Right lobe of liver (tissue), 4 donors: ENCODE measurements at regions not wholly inside any gene's neighbourhood (a gene's known extent, or its start where the extent isn't known, plus 50 kb on each side); places are given as distances from the start of the nearest gene placed in this dataset.

Source experiments
- CTCF ChIP-seq, 4 donors: fragments of 200-600 bp in 3 of 4; fragments of 450-650 bp in 1 of 4; IDR thresholded peaks; one replicate each; pipeline versions ENCODE4 v1.5.1 to v1.8.0; 2016 to 2022; ENCODE audit warnings: antibody characterized with exemption in 4 of 4, mild to moderate bottlenecking in 2 of 4
- POLR2A ChIP-seq: fragments of 450-650 bp; IDR thresholded peaks from one replicate; pipeline ENCODE4 v1.6.1; 2017; ENCODE audit warnings: antibody characterized with exemption, mild to moderate bottlenecking
- donor health status: DM: no; HTN: no; CAD: no.
- donor health status: DM: no; HTN: no; CAD: no.
- donor health status: DM: no; HTN: yes; CAD: no.

- TF ChIP-seq CTCF (IDR thresholded peaks at IDR 0.05) (no peak), POLR2A (no peak)
Observed at GRCh38 chr4:138063581-138063980, 178.6 kb downstream of the SLC7A11 start.
